ENCODE measurements at regions not wholly inside any gene's neighbourhood (a gene's known extent, or its start where the extent isn't known, plus 50 kb on each side); places are given as distances from the start of the nearest gene placed in this dataset.

DNA sequence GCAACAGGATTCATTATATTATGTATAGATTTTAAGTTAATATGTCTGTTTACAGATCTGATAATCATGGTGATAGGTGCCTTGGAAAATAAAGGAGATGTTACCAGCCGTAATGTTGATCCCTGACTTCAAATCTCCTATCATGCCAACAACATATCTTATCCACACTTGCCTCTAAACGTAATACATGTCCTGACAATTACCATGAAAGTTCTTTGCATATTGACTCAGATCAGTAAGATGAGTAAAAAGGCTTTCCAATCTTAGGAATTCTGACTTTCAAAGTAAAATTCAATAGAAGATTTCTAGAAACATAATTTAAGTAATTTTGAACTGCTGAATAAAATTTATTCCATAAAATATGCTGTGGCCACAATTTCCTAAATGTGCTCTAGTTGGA lies 513.3 kb downstream of the ANKRD50 start:
- no peak for DNase-seq

- no peak for DNase-seq
Observed at GRCh38 chr4:124199755-124200154, 512.8 kb downstream of the ANKRD50 start.

DNA sequence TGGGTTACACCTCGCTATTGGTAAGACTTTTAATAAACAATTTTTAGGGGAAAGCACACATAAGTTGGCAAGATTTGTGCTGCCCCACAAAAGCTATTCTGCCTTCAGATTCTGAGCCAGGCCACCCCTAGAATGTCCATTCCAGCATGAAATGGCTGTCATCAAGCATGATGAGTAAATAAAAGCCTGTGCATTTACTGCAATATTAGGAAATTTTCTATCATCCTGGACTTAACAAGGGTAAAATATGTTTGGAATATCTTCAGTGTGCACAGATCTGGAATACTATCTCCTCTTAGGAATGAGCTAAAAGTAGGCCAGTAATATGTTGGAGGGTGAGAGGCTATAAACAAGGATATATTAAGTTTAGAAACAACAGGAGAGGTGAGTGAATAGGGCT lies 510.9 kb downstream of the ANKRD50 start:
- DNase-seq, result no peak

GRCh38 chr4:124202099-124202498 lies 510.4 kb downstream of the ANKRD50 start:
- no peak for DNase-seq

GRCh38 chr4:124203613-124204238 lies 508.8 kb downstream of the ANKRD50 start:
- DNase-seq, result no peak

GRCh38 chr4:124206779-124207605 lies 505.5 kb downstream of the ANKRD50 start:
- DNase-seq, result no peak

DNA sequence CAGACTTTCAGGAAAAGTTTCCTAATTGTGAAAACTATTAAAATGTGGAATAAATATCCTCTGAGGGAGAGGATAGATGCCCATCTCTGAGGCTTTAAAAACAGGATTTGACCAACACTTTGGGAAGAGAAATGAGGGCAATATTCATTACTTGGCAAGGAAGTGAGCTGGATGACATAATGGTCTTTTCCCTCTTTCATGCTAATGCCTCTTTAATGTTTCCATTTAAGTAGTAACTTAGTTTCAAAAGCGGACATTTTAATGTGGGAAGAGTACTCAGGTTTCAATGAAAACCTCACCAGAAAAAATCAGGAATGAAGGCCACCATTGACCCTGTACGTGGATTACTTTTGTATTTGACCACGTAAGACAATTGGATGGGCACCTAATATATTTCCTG lies 503.3 kb downstream of the ANKRD50 start:
- DNase-seq, result no peak

DNA sequence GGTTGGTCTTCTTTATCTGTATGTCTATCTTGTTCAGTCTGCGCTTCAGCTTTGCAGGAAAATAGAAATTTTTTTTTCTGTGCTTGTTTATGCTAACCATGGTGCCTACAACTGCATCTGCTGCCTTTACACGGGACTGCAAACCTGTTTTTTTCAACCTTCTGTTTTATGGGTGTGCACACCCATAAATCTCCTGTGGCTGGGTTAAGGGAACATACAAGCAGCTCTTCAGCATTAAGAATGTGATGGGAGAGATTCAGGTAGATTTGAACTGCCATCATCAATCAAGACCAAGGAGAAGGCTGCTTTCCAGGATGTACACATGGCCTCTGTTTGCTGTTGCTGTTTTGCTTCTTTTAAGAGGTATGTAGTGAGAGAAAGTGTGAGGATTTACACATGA lies 502.9 kb downstream of the ANKRD50 start:
- DNase-seq, result no peak

GRCh38 chr4:124210746-124211145 lies 501.8 kb downstream of the ANKRD50 start:
- no peak for DNase-seq

GRCh38 chr4:124212815-124213630 lies 499.5 kb downstream of the ANKRD50 start:
- no peak for DNase-seq

DNA sequence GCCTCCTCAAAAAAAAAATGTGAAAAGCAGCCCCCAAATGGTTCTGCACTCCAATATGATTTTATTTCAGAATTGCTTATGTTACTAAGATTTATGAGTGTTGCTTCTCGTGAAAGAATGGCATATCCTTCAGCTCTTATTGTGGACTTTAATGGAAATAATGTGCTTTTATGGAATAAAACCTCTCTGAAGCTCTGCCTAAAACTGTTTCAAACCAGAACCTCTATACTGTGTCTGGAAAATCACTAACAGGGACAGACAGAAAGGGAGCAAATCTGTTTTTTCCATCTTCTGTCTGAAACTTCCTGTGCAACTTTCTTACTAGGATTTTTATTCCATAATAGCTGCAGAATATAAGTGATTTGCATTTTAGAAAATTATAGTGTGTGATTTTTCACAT lies 493.1 kb downstream of the ANKRD50 start:
- DNase-seq, result no peak

- no peak for DNase-seq
Observed at GRCh38 chr4:124224256-124224655, 488.3 kb downstream of the ANKRD50 start.

DNA sequence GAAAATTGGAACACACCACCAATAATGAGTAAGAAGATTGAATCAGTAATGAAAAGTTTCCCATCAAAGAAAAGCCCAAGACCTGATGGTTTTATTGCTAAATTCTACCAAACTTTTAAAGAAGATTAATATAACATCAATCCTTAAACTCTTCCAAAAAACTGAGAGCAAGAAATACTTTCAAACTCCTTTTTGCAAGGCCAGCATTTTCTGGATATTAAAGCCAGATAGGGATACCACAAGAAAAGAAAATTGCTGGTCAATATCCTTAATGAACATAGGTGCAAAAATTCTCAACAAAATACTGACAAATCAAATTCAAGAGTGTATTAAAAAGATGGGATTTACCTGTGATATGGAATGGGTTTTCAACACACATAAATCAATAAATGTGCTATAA lies 484.6 kb downstream of the ANKRD50 start:
- no peak for DNase-seq

DNA sequence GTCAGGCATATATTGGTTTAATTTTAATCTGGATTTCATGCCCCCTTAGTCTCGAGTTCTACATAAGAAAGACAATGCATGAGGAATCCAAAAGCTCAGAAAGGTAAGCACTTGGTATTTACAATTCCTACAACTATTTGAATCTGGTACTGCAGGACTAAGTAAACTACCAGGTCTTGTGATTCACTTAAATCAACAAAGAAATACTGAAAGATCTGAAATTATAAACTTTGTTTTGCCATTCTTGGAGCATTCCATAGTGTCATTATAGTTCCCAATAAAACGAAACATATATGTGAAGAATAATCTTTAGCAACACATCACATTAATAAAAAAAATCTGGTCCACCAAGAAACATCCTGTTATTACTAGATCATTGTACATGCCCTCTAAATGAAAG lies 482.3 kb downstream of the ANKRD50 start:
- no peak for DNase-seq

GRCh38 chr4:124234771-124235170 lies 477.8 kb downstream of the ANKRD50 start:
- no peak for DNase-seq

GRCh38 chr4:124243671-124244366 lies 468.7 kb downstream of the ANKRD50 start:
- DNase-seq, result no peak

- DNase-seq, result no peak
Observed at GRCh38 chr4:124253080-124253479, 459.5 kb downstream of the ANKRD50 start.

- DNase-seq, result peak; percentile 33
Observed at GRCh38 chr4:124262211-124263179, 450.0 kb downstream of the ANKRD50 start.

GRCh38 chr4:124265701-124266100 lies 446.8 kb downstream of the ANKRD50 start:
- no peak for DNase-seq

DNA sequence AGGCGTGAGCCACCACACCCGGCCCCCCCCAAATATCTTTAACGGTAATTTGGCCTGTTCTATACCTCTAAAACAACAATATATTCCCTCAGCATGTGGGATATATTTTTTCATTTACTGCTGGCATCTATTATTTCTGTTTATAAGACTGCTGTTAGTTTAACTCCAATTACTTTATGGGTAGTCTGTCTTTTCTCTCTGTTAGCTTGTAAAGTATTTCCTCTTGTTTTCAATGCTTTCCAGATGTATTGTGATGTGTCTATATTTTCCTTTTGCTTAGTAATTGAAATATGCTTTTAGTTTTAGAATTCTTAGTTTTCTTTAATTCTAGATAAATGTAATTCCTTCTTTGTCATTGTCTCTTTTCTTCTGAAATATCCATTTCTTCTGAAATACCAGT lies 445.8 kb downstream of the ANKRD50 start:
- DNase-seq, result no peak

DNA sequence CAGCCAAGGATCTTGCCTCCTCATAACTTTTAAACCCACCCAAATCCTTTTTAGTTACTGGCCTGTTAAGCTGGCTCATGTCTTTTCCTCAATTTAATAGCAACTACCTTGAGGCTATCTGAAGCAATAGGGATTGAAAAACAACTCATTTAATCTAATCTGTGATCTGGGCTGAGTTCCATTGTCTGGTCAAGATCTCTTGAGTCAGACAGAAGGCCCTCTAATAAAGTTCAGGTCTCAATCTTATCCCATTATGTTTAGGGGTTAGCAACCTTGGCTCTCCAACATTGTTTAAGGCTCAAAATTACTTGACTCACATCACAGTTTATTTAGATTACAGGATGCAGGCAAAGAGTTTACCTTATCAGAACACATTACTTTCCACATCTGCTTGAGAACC lies 436.1 kb downstream of the ANKRD50 start:
- DNase-seq, result no peak

DNA sequence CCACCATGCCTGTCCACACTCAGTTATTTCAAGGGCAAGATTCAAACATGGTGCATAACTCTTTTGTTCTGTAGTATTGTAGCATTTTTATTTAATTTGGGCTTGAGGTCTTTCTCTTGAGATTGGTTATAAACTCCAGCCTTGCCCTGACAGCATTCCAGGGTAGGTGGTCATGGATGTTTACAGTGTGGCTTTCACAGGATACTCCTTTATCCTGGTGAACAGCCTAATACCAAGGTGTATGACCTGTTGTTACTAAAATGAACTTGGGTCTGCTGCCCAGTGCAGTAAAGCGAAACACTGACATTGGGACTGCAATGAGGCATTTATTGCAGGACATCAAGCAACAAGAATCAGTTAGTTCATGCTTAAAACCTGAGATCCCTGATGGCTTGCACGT lies 434.8 kb downstream of the ANKRD50 start:
- no peak for DNase-seq

Data from CD4-positive, alpha-beta T cell treated with Interleukin-4 for 1 hour (primary cell).